LNCaP clone FGC (cell line): ENCODE measurements at regions not wholly inside any gene's neighbourhood (a gene's known extent, or its start where the extent isn't known, plus 50 kb on each side); places are given as distances from the start of the nearest gene placed in this dataset.

ENCODE experiments used
- DNase-seq: peaks from one replicate; pipeline ENCODE4 v3.0.0-alpha.2; 2011; ENCODE audit warnings: low read depth
- H3K4me3 ChIP-seq: 2 replicates; pipeline ENCODE4 v1.5.1; 2011; ENCODE audit warnings: mild to moderate bottlenecking, low read depth, low read length, control low read depth
- CTCF ChIP-seq: IDR thresholded peaks from 2 replicates; pipeline ENCODE4 v1.5.1; 2012; ENCODE audit warnings: mild to moderate bottlenecking; ENCODE audit not compliant: control insufficient read depth, insufficient read depth; ENCODE audit errors: extremely low read depth

GRCh38 chr5:71943874-71944273, 163.4 kb upstream of the MAP1B start:
- no peak overlapping the region for H3K4me3 ChIP-seq
- no peak for TF ChIP-seq CTCF
- no peak for DNase-seq

- no peak for TF ChIP-seq CTCF
- H3K4me3 ChIP-seq = no peak overlapping the region
- DNase-seq = no peak
Measured at GRCh38 chr5:71945436-71945835, 161.8 kb upstream of the MAP1B start.

DNA sequence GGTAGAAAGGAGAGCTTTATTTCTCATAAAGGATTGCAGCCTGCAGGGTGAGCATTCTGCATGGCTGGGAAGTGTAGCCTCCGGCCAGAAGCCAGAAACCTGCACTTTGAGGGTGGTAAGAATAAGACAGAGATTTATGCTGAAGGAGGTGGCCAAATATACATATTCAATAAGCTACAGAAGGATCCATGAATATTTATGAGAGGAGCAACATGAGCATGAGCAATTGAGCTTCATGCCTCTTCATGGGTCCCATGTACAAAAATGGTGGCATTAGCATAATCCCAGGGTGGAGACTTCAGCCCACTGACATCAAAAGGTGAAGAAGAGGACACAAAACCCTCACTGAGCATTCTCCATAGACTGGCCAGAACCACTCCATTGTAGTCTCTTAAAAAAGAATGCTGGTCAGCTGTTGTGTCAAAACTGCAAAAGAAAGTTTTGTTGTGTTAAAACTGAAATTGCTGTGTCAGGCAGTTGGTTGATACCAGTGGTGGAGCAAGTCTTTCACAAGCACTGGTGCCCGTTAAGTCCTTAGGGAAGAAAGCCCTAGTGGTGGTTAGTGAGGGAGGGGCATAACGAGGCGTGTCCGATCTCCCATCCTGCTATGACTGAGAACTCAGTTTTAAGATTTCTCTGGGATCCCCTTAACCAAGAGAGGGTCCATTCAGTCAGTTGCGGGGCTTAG, 160.8 kb upstream of the MAP1B start:
- DNase-seq = no peak
- no peak for TF ChIP-seq CTCF
- no peak overlapping the region for H3K4me3 ChIP-seq

- no peak for DNase-seq
- TF ChIP-seq CTCF = no peak
- H3K4me3 ChIP-seq = no peak overlapping the region
Measured at GRCh38 chr5:71948206-71948605, 159.1 kb upstream of the MAP1B start.

GRCh38 chr5:71949772-71950171, 157.5 kb upstream of the MAP1B start:
- H3K4me3 ChIP-seq = no peak overlapping the region
- no peak for TF ChIP-seq CTCF
- no peak for DNase-seq

DNA sequence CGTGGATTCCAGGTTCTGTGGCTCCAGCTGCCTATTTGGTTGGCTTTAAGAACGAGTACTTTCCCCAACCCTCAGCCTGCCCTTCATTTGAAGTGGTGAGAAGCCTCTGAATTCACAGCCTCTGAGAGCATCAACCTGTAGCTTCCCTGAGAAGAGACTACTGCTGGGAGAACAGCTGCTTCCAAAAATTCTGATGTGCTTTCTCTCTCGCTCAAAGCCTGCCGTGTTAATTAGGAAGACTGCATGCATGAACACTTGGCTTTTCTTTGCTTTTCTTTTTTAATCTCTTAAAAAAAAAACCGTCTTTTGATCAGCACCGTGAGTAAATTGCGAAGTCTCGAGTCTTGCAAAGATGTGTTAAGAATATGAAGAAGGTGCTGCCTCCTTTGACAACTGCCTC, 153.4 kb upstream of the MAP1B start:
- TF ChIP-seq CTCF = no peak
- H3K4me3 ChIP-seq = no peak overlapping the region
- no peak for DNase-seq

GRCh38 chr5:71954329-71954728, 152.9 kb upstream of the MAP1B start:
- no peak for DNase-seq
- no peak overlapping the region for H3K4me3 ChIP-seq
- TF ChIP-seq CTCF = no peak
